Loucy (cell line): ENCODE measurements at regions not wholly inside any gene's neighbourhood (a gene's known extent, or its start where the extent isn't known, plus 50 kb on each side); places are given as distances from the start of the nearest gene placed in this dataset.

ENCODE experiments used
- CTCF ChIP-seq: fragments of 200-600 bp; sonication (generic); conservative IDR thresholded peaks from 2 replicates; pipeline ENCODE4 v1.5.1; 2014; ENCODE audit warnings: mild to moderate bottlenecking, antibody characterized with exemption, low read length
- EZH2phosphoT487 ChIP-seq: fragments of 200-600 bp; IDR thresholded peaks from 2 replicates; pipeline ENCODE4 v1.6.1; 2018; ENCODE audit warnings: antibody characterized with exemption, mild to moderate bottlenecking, moderate library complexity, borderline replicate concordance

- TF ChIP-seq CTCF (no peak), EZH2phosphoT487 (no peak)
These were observed 210.2 kb downstream of the TJP1 start for GRCh38 chr15:29612096-29612495.
